Right forelimb (tissue), 1 donor: ENCODE measurements at regions not wholly inside any gene's neighbourhood (a gene's known extent, or its start where the extent isn't known, plus 50 kb on each side); places are given as distances from the start of the nearest gene placed in this dataset.

Experiments used
- DNase-seq: peaks from one replicate; pipeline ENCODE4 v3.0.0-alpha.2; 2018

- no peak for DNase-seq
Measured at GRCh38 chr7:1380821-1381580, 78.3 kb downstream of the MICALL2 start.

DNA sequence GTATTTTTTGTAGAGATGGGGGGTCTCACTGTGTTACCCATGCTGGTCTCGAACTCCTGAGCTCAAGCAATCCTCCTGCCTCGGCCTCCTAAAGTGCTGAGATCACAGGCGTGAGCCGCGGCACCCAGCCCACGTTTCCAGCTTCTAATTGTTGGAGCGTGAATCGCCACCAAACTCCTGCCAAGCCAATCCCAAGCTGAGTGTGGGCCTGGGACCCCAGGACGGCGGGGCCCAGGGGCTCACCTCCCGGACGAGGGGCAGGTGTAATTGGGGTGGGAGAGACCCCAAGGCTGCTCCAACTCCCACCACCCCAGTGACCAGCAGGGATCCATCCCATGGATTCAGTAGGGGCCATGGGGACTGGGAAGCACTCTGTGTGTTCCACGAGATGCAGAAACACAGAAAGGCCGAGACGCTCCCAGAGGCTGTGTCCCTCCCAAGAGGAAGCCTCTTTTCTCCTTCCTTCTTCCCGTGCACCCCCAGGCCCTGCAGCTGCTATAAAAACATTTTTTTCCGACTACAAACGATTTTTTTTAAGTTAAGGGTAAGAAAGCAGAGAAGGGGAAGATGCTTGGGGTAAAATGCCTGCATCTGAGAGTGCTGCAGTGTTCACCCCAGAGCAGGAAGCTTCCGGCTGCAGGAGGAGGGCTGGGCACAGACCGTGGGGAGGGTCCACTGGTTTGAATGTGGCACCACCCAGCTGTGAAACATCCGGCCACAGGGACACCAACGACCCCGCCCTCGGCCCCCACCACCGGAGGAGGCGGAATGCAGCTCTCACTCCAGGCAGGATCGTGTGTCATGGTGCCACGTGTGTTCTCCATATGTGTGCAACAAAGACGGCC, 76.5 kb downstream of the MICALL2 start:
- DNase-seq, result no peak

DNA sequence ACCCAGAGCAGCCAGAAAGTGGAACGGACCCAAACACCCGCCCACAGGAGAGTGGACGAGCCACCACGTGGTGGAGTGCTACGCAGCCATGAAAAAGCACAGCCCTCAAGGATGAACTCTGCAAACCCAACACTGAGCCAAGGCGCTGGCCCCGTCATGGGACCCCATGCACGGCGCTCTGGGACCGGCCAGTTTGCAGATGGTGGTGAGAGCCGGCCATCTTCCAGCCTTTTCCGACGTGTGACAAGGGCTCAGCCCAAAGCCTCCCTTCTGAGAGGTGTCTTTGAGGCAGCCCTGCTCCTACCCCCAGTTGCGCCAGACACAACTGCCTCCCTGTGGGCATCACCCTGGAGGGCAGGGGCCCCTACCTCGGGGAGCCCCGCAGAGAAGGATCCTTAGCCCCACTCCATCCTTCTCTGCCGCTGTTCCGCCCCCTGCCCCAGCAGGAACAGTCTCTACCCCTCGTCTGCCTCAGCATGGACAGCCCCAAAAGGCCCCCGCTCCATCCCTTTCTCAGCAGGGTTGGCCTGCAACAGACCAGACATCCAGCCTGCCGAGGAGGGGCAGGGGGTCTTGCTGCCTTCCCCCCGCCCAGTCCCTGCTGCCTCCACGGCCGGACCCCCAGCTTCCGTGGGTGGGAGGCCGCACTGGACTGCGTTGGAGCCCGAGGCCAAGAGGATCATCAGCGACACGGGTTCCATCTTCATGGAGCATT, 75.7 kb downstream of the MICALL2 start:
- DNase-seq, result no peak

DNA sequence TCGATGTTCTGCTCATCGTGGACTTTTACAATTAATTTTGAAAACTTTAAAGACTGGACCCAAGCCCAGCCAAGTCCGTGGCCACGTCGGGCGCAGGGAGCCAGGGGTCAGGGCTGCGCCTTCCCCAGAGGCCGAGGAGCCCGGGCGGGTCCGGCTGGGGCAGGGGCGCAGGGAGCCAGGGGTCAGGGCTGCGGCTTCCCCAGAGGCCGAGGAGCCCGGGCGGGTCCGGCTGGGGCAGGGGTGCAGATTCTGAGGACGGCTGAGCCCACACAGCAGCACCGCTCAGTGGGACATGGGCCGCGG, 75.2 kb downstream of the MICALL2 start:
- no peak for DNase-seq
